ENCODE measurements at regions not wholly inside any gene's neighbourhood (a gene's known extent, or its start where the extent isn't known, plus 50 kb on each side); places are given as distances from the start of the nearest gene placed in this dataset.
A peak's percentile ranks its signal among the peaks of the same experiment; 100 is the strongest.

GRCh38 chr9:79877943-79878602 is 306.3 kb downstream of the TLE4 start:
- DNase-seq (ENCODE audit: low spot score) = no peak

- DNase-seq (ENCODE audit: low spot score) = no peak
These were observed 296.9 kb downstream of the TLE4 start for GRCh38 chr9:79868567-79869189.

GRCh38 chr9:79862921-79863890 is 291.4 kb downstream of the TLE4 start:
- DNase-seq (ENCODE audit: low spot score) = peak; percentile 24

- peak; percentile 45 for DNase-seq (ENCODE audit: low spot score)
These were observed 286.7 kb downstream of the TLE4 start for GRCh38 chr9:79858508-79858907.

- no peak for DNase-seq (ENCODE audit: low spot score)
These were observed 285.4 kb downstream of the TLE4 start for GRCh38 chr9:79857188-79857587.

GRCh38 chr9:79847074-79847473 is 275.3 kb downstream of the TLE4 start:
- no peak for DNase-seq (ENCODE audit: low spot score)

GRCh38 chr9:79829566-79830302 is 258.0 kb downstream of the TLE4 start:
- no peak for DNase-seq (ENCODE audit: low spot score)

- DNase-seq (ENCODE audit: low spot score) = no peak
These were observed 252.5 kb downstream of the TLE4 start for GRCh38 chr9:79824265-79824664.

GRCh38 chr9:79817438-79818004 is 245.8 kb downstream of the TLE4 start:
- DNase-seq (ENCODE audit: low spot score) = no peak

- DNase-seq (ENCODE audit: low spot score) = no peak
These were observed 241.5 kb downstream of the TLE4 start for GRCh38 chr9:79813258-79813638.

GRCh38 chr9:79812507-79813257 is 240.9 kb downstream of the TLE4 start:
- peak; percentile 23 for DNase-seq (ENCODE audit: low spot score)

- peak; percentile 38 for DNase-seq (ENCODE audit: low spot score)
These were observed 240.3 kb downstream of the TLE4 start for GRCh38 chr9:79812099-79812498.

GRCh38 chr9:79809931-79810330 is 238.2 kb downstream of the TLE4 start:
- DNase-seq (ENCODE audit: low spot score) = peak; percentile 81

GRCh38 chr9:79809316-79809876 is 237.6 kb downstream of the TLE4 start:
- no peak for DNase-seq (ENCODE audit: low spot score)

GRCh38 chr9:79807971-79808370 is 236.2 kb downstream of the TLE4 start:
- DNase-seq (ENCODE audit: low spot score) = no peak

GRCh38 chr9:79806086-79806485 is 234.3 kb downstream of the TLE4 start:
- DNase-seq (ENCODE audit: low spot score) = no peak

GRCh38 chr9:79801459-79801858 is 229.7 kb downstream of the TLE4 start:
- no peak for DNase-seq (ENCODE audit: low spot score)

GRCh38 chr9:79800578-79800977 is 228.8 kb downstream of the TLE4 start:
- no peak for DNase-seq (ENCODE audit: low spot score)

GRCh38 chr9:79799691-79800335 is 228.0 kb downstream of the TLE4 start:
- no peak for DNase-seq (ENCODE audit: low spot score)

GRCh38 chr9:79798450-79798849 is 226.7 kb downstream of the TLE4 start:
- no peak for DNase-seq (ENCODE audit: low spot score)

All from GM03348 (cell line).